ENCODE measurements at regions not wholly inside any gene's neighbourhood (a gene's known extent, or its start where the extent isn't known, plus 50 kb on each side); places are given as distances from the start of the nearest gene placed in this dataset.

DNA sequence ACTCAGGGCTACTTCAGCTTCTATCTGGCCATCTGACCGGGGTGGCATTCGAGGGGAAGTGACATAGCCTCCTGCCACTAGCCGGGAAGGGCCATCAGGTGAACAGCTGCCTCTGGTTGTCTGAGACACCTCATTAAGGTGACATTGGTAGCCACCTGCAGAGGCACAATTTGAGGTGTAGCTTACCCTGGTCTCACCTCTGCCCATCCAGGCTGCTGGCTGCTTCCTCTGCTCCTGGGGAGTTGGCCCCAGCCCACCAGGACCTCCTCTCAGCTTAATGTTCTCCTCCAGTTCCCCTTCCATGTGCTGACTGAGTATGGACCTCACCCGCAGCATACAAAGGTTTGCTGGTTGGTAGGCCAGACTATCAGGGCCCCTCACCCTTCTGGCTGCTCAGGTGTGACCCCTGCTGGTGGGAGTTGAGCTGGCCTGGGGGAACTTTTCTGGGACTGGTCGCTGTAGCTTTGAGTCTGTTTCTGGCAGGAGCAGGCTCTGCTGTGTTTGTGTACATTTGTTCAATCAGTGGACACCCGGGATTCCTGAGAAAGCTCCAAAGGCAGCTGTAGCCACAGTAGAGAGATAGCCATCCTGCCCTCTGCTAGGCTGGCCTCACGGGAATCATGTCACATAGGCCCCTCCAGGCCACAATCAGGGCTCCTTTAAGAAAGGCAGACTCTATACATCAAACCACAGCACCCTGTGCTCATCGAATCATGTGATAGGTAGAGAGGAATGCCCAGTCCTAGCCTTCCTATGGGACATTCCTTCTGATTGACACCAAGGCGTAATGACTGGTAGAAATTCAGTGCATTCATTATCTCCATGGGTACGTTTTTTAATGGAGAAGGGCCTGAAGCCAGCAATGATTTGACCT is 295.1 kb upstream of the PLET1 start:
- TF ChIP-seq, protein P1, sequence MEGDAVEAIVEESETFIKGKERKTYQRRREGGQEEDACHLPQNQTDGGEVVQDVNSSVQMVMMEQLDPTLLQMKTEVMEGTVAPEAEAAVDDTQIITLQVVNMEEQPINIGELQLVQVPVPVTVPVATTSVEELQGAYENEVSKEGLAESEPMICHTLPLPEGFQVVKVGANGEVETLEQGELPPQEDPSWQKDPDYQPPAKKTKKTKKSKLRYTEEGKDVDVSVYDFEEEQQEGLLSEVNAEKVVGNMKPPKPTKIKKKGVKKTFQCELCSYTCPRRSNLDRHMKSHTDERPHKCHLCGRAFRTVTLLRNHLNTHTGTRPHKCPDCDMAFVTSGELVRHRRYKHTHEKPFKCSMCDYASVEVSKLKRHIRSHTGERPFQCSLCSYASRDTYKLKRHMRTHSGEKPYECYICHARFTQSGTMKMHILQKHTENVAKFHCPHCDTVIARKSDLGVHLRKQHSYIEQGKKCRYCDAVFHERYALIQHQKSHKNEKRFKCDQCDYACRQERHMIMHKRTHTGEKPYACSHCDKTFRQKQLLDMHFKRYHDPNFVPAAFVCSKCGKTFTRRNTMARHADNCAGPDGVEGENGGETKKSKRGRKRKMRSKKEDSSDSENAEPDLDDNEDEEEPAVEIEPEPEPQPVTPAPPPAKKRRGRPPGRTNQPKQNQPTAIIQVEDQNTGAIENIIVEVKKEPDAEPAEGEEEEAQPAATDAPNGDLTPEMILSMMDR (IDR thresholded peaks at IDR 0.05) = peak; percentile 41 to 68 (median 64)
- no peak for TF ChIP-seq POLR2AphosphoS5 (IDR thresholded peaks at IDR 0.05)

Measured in transverse colon (tissue), 4 donors.